HG02870 (cell line): ENCODE measurements at regions not wholly inside any gene's neighbourhood (a gene's known extent, or its start where the extent isn't known, plus 50 kb on each side); places are given as distances from the start of the nearest gene placed in this dataset.

Experiments
- ATAC-seq: cut with Tn5 transposase; IDR thresholded peaks from one replicate; pipeline ENCODE4 v1.9.1; 2021; ENCODE audit warnings: mild to moderate bottlenecking, moderate library complexity; ENCODE audit not compliant: unreplicated experiment

DNA sequence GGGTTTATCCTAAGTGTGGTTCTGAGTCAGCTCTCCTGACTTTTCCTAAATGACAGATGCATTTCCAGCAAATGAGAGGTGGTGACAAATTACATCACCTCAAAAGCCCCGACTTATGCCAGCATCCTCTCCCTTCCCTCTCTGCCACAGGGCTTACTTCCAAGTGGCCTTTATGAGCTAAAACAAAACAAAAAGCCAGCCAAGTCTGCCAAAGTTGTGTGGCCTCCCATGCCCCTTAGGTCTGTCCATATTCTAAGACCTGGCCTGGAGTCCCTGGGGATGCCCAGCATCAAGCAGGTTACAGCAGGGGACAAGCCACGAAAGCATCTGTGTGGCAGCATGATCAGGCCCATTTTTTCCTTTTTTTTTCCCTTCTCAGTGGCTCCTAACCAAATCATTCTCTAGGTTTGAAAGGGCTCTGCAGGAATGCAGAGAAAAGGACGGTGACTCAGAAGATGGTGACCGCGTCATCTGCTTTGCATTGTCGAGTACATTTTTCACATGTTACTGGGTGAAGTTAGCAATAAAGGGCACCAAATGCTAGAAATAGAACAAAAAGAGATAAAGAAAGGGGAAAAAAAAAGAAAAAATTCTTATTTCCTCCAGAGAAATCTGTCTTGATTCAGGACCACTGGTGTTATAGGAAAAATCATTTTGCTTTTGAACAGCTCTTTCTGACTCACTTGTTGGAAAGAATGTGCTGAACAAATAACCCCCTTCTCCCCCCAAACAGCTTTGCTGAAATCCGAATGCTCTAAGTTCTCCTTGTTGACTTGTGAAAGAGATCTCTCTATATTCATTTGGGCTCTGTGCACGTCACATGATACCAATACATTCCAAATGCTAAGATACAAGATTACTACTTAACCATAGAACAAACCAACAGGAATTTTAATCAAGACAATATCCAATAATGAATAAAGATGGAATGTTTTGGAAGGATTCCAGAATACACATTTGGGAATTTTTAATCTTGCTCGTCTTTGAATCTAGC, 178.7 kb downstream of the EN1 start:
- no peak for ATAC-seq

GRCh38 chr2:118667964-118668363, 179.5 kb downstream of the EN1 start:
- no peak for ATAC-seq

GRCh38 chr2:118667348-118667747, 180.1 kb downstream of the EN1 start:
- no peak for ATAC-seq

GRCh38 chr2:118665784-118666529, 181.5 kb downstream of the EN1 start:
- no peak for ATAC-seq

- no peak for ATAC-seq
These were observed 186.3 kb downstream of the EN1 start for GRCh38 chr2:118661179-118661578.

DNA sequence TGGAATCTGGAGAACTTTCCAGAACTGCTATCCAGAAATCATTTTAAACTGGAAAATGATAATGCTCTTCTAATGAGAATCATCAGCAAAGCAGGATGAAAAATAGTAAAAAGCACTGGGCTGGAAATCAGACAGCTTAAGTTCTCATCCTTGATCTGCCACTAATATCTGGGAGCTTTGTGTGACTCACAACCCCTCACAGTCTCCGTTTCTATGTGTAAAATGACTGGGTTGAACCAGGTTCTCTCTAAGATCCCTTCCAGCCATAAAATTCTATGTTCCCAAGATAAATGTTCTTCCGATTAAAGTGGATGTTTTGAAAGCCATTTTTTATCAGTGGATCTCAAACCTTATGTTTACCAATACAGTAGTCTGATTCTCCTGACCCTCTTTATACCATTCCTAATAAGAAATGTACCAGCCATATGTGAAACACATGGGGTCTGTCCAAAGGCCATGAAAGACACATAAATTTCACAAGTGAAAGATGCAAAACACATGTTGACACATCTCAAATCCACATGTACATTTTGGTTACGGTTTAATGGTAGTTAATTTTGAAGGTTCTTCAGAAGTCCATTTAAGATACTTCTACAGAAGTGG, 188.8 kb downstream of the EN1 start:
- no peak for ATAC-seq

DNA sequence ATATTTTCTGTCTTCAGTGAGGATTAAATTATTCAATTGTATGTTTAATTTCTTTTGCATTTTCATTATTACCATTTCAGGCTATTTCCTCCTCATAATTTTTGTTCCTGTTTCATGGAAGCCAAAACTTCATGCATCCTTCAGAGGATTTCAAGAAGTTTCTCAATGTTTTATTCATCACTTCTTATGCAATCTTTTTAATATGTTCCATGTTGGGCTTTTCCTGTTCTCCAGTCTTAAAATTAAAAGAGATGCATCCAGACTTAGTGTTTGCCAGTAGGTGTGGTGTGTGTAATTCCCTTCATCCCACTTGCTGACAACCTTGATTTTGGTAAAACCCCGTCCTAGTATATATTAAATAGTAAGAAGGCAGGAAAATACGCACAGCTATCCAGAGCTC, 190.0 kb downstream of the EN1 start:
- ATAC-seq: no peak

DNA sequence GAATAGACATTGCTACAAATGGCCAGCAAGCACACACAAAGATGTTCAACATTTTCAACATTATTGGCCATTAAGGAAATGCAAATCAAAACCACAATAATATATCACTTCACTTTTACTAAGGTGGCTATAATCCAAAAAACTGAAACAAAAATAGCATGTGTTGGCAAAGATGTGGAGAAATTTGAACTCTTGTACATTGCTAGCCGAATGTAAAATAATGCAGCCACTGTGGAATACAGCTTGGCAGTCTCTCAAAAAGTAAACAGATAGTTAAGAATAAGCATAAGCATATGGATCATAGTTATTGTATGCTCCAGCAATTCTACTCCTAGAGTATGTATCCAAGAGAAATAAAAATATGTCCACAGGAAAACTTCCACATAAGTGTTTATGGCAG, 192.5 kb downstream of the EN1 start:
- no peak for ATAC-seq

GRCh38 chr2:118650327-118650726, 197.1 kb downstream of the EN1 start:
- no peak for ATAC-seq

GRCh38 chr2:118645876-118646275, 201.6 kb downstream of the EN1 start:
- ATAC-seq: no peak

- ATAC-seq: no peak
These were observed 203.3 kb downstream of the EN1 start for GRCh38 chr2:118644190-118644589.

- ATAC-seq: no peak
These were observed 204.2 kb downstream of the EN1 start for GRCh38 chr2:118643294-118643693.

GRCh38 chr2:118642501-118642900, 204.9 kb downstream of the EN1 start:
- no peak for ATAC-seq

- no peak for ATAC-seq
These were observed 205.7 kb downstream of the EN1 start for GRCh38 chr2:118641711-118642110.

GRCh38 chr2:118639371-118639770, 208.1 kb downstream of the EN1 start:
- ATAC-seq: no peak

DNA sequence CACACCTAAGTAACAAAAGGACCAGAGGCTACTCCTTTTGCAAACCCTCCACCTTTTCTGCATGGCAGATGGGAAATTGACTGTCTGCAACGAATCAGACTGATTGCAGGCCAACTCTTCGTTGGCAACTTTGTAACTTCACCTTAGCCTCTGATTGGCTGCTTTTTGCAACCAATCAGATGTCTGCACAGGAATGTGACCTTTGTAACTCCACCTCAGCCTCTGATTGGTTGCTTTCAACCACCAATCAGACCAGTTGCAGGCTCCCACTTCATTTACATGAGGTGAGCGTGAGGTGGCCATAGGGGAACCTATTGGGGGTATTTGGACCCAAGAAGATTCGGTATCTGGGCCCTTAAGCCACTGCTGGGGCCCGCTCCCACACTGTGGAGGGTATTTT, 209.0 kb downstream of the EN1 start:
- no peak for ATAC-seq

GRCh38 chr2:118635891-118636290, 211.6 kb downstream of the EN1 start:
- no peak for ATAC-seq

DNA sequence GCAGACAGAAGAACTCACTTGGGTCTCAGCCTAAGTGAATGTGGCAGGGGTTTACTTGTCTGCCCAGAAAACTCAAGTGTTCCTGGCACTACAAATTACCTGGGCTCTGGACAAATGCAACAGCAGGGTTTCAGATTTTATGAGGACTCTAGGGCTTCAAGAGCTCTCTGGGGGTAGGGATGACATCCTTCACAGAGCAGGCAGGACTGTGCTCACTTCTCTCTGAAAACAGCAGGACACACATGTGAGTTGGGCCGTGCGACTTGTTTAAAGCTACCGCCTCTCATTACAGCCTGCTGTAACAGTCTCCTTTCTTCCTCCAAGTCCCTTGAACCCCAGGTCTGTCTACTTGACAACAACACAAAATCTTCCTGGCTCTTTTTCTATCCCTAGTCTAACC, 212.6 kb downstream of the EN1 start:
- ATAC-seq: no peak

GRCh38 chr2:118633371-118634018, 214.0 kb downstream of the EN1 start:
- ATAC-seq: no peak

- ATAC-seq: no peak
These were observed 214.5 kb downstream of the EN1 start for GRCh38 chr2:118632921-118633320.

DNA sequence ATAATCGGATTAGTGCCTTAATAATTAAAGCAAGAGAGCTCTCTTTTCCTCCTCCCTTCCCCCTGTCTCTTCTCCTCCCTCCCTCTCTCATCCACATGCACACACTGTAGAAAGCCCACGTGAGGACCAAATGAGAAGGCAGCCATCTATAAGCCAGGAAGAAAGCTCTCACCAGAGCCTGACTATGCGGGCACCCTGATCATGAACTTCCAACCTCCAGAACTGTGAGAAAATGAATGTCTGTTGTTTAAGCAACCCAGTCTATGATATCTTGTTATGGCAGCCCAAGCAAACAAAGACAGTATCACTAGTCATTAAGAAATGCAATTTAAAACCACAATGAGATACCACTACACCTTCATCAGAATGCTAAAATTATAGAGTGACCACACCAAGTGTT, 220.3 kb downstream of the EN1 start:
- no peak for ATAC-seq
